ENCODE measurements at regions not wholly inside any gene's neighbourhood (a gene's known extent, or its start where the extent isn't known, plus 50 kb on each side); places are given as distances from the start of the nearest gene placed in this dataset.
"Not testable (repeated sequence)": the region's sequence is repeated elsewhere in the genome, so short reads cannot be mapped to it uniquely, and the experiment has no call there.

DNA sequence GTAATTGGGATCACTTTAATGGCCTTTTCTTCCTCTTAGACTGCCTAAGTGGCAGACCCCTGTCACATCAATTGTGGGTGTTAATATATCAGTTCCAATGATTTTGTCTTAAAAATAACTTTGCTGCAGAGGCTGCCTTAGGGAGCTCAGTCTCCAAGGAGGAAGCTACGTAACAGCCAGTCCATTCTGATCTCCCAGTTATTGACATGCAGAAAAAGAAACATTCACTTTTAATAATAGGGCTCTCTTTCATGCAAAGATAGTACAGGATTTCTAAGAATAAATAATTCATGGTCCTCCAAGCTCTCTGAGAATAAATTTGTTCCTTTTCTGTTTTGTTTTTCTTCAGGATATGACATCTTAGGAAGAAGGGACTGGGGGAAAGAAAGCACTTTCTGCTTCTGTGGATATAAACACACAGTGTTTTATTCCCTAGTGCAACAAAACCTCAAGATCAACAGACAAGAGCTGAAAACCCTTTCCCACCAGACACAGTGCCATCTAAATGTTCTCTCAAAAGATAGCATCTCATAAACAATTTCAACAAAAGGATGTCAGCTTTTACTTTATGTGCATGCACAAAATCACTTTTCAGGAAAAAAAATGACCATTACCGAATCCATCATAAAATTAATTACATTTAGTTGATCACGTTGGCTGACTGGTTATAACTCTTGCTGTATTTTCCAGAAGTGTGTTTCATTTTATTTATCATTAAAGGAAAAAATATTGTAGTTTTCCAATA, 372.4 kb upstream of the SLC7A11 start:
- no peak for DNase-seq (ENCODE audit: low read depth, low spot score)
- H3K4me3 ChIP-seq (ENCODE audit: low read length) = no peak overlapping the region

- no peak overlapping the region for H3K4me3 ChIP-seq (ENCODE audit: low read length)
Measured at GRCh38 chr4:138612428-138612827, 370.3 kb upstream of the SLC7A11 start.

DNA sequence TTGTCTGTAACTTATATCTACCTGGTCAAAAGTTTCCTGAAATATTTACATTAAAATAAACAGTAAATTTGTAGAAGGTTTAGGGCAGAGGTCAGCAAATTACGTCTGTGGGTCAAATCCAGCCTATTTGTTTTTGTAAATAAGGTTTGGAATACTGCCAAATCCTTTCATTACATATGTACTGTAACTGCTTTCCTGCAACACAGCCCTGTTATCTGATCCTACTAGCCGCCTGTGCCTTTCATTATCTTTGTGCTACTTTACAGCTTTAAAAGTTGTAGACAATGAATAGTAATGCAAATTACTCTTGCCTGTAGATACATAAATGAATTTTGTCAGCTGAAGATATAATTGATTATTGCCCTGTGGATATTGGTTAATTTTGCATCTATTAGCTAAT, 369.6 kb upstream of the SLC7A11 start:
- H3K4me3 ChIP-seq (ENCODE audit: low read length) = no peak overlapping the region
- no peak for DNase-seq (ENCODE audit: low read depth, low spot score)

More at GRCh38 chr4:138612428-138612827, 370.3 kb upstream of the SLC7A11 start:
- DNase-seq (ENCODE audit: low read depth, low spot score) = no peak

DNA sequence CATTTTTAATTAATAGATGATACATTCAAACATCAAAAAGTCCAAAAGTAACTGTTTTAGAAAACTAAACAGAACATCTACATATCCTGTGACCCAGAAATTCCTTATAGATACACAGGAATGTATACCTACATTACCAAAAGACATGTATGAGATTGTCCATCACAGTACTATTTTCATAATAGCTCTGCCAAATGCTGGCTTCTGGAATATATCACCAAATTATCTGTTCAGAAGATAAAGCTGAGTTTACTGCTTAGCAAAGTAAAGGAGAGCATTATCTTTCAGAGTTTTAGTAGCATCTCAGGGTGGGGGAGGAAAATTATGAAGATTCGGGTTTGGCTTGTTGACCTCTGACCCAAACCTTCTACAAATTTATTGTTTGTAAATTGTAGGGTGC, 368.9 kb upstream of the SLC7A11 start:
- no peak for DNase-seq (ENCODE audit: low read depth, low spot score)

GRCh38 chr4:138609943-138610350, 367.8 kb upstream of the SLC7A11 start:
- no peak overlapping the region for H3K4me3 ChIP-seq (ENCODE audit: low read length)
- no peak for DNase-seq (ENCODE audit: low read depth, low spot score)

More for the DNA sequence above, 368.9 kb upstream of the SLC7A11 start:
- no peak overlapping the region for H3K4me3 ChIP-seq (ENCODE audit: low read length)

GRCh38 chr4:138604556-138604955, 362.4 kb upstream of the SLC7A11 start:
- DNase-seq (ENCODE audit: low read depth, low spot score) = no peak
- no peak overlapping the region for H3K4me3 ChIP-seq (ENCODE audit: low read length)

GRCh38 chr4:138602664-138603063, 360.5 kb upstream of the SLC7A11 start:
- no peak for DNase-seq (ENCODE audit: low read depth, low spot score)
- no peak overlapping the region for H3K4me3 ChIP-seq (ENCODE audit: low read length)

DNA sequence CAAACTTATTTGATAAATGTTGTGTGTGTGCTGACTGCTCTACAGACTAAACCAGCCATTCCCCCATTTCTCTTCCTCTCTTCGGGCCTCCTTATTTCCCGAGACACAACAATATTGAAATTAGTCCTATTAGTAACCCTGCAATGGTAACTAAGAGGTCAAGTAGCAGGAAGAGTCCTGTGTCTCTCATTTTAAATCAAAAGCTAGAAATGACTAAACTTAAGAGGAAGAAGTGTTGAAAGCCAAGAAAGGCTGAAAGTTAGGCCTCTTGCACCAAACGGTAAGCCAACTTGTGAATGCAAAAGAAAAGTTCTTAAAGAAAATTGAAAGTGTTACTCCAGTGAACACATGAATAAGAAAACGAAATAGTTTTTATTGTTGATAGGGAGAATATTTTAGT, 357.8 kb upstream of the SLC7A11 start:
- no peak overlapping the region for H3K4me3 ChIP-seq (ENCODE audit: low read length)
- DNase-seq (ENCODE audit: low read depth, low spot score) = no peak

DNA sequence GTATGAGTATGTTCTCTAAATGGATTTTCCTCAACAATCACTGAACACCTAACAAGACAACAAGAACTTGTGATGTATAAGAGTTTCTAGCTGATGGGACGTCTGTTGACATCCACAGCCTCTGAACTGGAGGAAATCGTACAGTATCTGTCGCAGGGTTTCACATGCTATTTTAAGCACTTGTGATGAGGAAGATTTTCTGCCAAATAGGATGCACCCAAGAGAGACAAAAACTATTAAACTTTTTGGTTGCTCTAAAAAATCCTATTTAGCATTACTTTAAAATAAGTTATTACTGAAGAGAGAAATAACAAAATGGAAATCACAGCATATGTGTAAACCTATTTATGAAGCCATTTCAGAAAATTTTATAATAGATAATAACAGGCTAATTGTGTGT, 356.1 kb upstream of the SLC7A11 start:
- H3K4me3 ChIP-seq (ENCODE audit: low read length) = no peak overlapping the region
- DNase-seq (ENCODE audit: low read depth, low spot score) = no peak

DNA sequence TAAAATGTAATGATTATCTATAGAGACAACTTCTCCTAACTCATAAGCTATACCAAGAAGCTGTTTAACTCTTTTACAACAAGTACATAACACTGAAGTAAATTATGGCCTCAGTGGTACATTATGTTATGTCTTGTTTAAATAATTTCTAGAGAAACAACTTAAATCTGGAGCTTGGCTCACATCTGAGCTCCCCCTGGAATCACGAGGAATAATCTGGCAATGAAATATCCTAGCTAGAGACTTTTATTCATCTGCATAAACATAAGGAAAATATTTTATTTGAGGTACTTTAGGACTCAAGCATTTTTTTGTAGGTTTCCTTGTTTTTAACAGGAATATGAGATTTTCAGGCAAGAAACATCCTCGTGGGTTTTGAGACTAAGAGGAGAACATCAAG, 354.7 kb upstream of the SLC7A11 start:
- no peak overlapping the region for H3K4me3 ChIP-seq (ENCODE audit: low read length)
- DNase-seq (ENCODE audit: low read depth, low spot score) = no peak

DNA sequence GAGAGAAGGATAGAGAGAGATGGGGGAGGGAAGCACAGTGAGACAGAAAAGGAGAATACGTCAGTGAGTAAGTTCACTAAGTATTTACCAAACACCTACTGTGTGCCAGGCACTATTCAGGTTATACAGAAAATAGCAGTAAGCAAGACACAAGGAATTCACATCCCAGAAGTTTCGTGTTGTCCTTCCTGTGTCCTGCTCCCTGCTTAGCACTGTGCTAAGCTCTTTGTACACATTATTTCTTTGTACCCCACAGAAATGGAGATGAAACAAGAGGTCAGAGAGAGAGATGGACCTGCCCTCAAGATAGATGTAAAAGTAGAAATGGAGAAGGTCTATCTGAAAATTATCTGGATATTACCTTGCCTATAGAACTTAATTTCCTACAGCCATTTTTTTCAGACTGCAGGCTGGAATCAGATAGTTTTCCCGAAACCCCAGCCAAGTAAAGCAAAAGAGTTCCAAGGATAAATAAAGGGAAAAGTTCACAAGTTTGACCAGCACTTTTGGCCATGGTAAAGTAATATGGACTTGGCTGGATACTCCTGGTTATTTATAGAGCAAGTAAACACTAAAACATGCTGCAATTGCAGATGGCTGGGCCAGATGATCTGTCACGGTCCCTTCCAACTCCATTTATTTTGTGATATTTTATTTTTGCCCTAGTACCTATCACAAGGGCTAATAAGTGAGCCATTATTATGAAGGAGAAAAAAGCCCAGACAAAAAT, 353.7 kb upstream of the SLC7A11 start:
- DNase-seq (ENCODE audit: low read depth, low spot score) = no peak
- H3K4me3 ChIP-seq (ENCODE audit: low read length) = no peak overlapping the region

GRCh38 chr4:138595171-138595570, 353.0 kb upstream of the SLC7A11 start:
- no peak overlapping the region for H3K4me3 ChIP-seq (ENCODE audit: low read length)
- no peak for DNase-seq (ENCODE audit: low read depth, low spot score)

- no peak overlapping the region for H3K4me3 ChIP-seq (ENCODE audit: low read length)
- no peak for DNase-seq (ENCODE audit: low read depth, low spot score)
Measured at GRCh38 chr4:138592796-138593195, 350.6 kb upstream of the SLC7A11 start.

DNA sequence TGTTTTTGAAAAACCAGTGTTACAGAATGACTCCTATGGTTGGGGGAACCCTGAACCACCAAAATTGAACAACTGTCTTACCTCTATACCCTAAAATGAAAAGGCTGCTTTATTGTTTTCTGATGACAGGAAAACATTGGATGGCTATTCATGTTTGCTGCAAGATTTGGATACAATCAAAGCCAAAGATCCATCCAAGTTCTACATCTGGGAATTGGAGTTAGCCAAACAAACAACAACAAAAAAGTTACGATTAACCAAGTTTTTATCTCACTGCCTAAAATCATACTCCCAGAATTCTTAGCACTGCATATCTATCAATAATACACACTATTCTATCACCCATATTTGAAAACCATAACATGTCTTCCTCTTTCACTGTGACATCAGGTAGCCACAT, 349.7 kb upstream of the SLC7A11 start:
- H3K4me3 ChIP-seq (ENCODE audit: low read length) = no peak overlapping the region
- DNase-seq (ENCODE audit: low read depth, low spot score) = no peak

- no peak overlapping the region for H3K4me3 ChIP-seq (ENCODE audit: low read length)
- DNase-seq (ENCODE audit: low read depth, low spot score) = no peak
Measured at GRCh38 chr4:138588501-138588900, 346.4 kb upstream of the SLC7A11 start.

- no peak overlapping the region for H3K4me3 ChIP-seq (ENCODE audit: low read length)
- no peak for DNase-seq (ENCODE audit: low read depth, low spot score)
Measured at GRCh38 chr4:138579146-138579545, 337.0 kb upstream of the SLC7A11 start.

DNA sequence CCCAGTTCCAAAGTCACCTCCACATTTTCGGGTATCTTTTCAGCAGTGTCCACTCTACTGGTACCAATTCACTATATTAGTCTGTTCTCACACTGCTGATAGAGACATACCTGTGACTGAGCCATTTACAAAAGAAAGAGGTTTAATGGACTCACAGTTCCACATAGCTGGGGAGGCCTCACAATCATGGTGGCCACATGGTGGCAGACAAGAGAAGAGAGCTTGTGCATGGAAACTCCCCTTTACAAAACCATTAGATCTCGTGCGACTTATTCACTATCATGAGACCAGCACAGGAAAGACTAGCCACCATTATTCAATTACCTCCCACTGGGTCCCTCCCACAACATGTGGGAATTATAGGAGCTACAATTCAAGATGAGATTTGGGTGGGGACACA, 335.7 kb upstream of the SLC7A11 start:
- DNase-seq (ENCODE audit: low read depth, low spot score); H3K4me3 ChIP-seq (ENCODE audit: low read length): not testable (repeated sequence)

DNA sequence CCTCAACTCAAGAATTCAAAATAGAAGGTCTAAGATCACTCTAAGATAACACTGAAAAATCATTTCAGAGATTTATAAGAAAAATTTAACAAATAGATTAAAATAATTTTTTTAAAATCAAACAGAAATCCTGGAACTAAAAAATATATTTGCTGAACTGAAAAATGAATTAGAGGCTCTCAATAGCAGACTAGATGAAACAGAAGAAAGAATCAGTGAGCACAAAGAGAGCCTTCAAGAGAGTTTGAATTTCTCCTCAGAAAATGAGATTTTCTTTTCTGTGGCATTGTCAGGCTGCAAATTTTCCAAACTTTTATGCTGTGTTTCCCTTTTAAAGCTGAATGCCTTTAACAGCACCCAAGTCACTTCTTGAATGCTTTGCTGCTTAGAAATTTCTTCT, 335.0 kb upstream of the SLC7A11 start:
- no peak overlapping the region for H3K4me3 ChIP-seq (ENCODE audit: low read length)
- no peak for DNase-seq (ENCODE audit: low read depth, low spot score)

DNA sequence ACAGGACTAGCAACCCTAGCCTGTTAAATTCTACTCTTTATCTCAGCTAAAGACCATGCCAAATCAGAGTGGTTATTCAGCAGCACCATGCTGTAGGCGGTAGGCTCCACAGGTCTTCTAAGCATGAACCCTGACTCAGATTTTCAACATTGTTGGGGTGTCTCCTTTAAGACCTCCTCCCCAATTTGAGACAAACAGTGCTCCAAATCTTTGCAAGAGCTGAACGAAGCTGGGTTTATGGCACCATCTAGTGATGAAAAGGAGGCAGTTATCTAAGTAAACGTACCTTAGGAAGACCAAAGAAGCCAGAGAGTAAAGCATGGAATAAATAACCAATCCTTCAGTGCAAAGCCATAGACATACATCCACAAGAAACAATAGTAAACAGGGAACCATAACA, 334.5 kb upstream of the SLC7A11 start:
- no peak for DNase-seq (ENCODE audit: low read depth, low spot score)

GRCh38 chr4:138573246-138573645, 331.1 kb upstream of the SLC7A11 start:
- H3K4me3 ChIP-seq (ENCODE audit: low read length) = no peak overlapping the region
- no peak for DNase-seq (ENCODE audit: low read depth, low spot score)

More for the DNA sequence above, 334.5 kb upstream of the SLC7A11 start:
- H3K4me3 ChIP-seq (ENCODE audit: low read length) = no peak overlapping the region

GRCh38 chr4:138572007-138572406, 329.9 kb upstream of the SLC7A11 start:
- no peak for DNase-seq (ENCODE audit: low read depth, low spot score)

More at GRCh38 chr4:138572007-138572406, 329.9 kb upstream of the SLC7A11 start:
- H3K4me3 ChIP-seq (ENCODE audit: low read length) = no peak overlapping the region

Measured in Jurkat, Clone E6-1 (cell line).